Psoas muscle (tissue), 7 donors: ENCODE measurements at regions not wholly inside any gene's neighbourhood (a gene's known extent, or its start where the extent isn't known, plus 50 kb on each side); places are given as distances from the start of the nearest gene placed in this dataset.

Source experiments
- ATAC-seq, 4 donors: fragments of 200-7000 bp; cut with Tn5 transposase; one replicate each; pipeline ENCODE4 v1.9.1; 2020; ENCODE audit warnings: moderate library complexity in 3 of 4, mild to moderate bottlenecking in 2 of 4
- DNase-seq, 2 donors: peaks; one replicate each; pipeline ENCODE4 v3.0.0-alpha.2; 2020
- H3K27ac ChIP-seq: fragments of 200-600 bp; one replicate; pipeline ENCODE4 v1.8.0; 2022
- H3K27me3 ChIP-seq, 3 donors: fragments of 200-600 bp in 1 of 3; one replicate each; pipeline versions ENCODE4 v1.6.1 to v1.8.0; 2013 to 2022; ENCODE audit warnings: low read length in 2 of 3, mild to moderate bottlenecking in 2 of 3, moderate library complexity in 1 of 3; ENCODE audit not compliant: insufficient read depth in 3 of 3
- H3K36me3 ChIP-seq, 2 donors: fragments of 200-600 bp in 1 of 2; one replicate each; pipeline versions ENCODE4 v1.6.1 to v1.8.0; 2013 to 2022; ENCODE audit warnings: low read depth in 1 of 2, mild to moderate bottlenecking in 1 of 2, moderate library complexity in 1 of 2; ENCODE audit not compliant: insufficient read depth in 1 of 2
- H3K4me1 ChIP-seq: fragments of 200-600 bp; one replicate; pipeline ENCODE4 v1.8.0; 2022
- H3K4me3 ChIP-seq: fragments of 200-600 bp; one replicate; pipeline ENCODE4 v1.8.0; 2022; ENCODE audit warnings: mild to moderate bottlenecking
- H3K9me3 ChIP-seq: fragments of 200-600 bp; one replicate; pipeline ENCODE4 v1.8.0; 2022
- WGBS, 3 donors: extraction: QIAGEN DNeasy Blood & Tissue Kit; methylation state at CpG; one replicate each; pipeline versions ENCODE4 v1.1.6 to v1.1.7; 2013; 5-methylcytosine and 5-hydroxymethylcytosine counted together
- intact Hi-C, 2 donors: fragments of 100-400 bp; cut with DNase I; formaldehyde crosslinking; loops; one replicate each; pipeline versions ENCODE4 v1.11.0 to v1.14.2; 2022
- TF ChIP-seq, protein P1 (sequence below): fragments of 200-600 bp; IDR thresholded peaks from one replicate; pipeline ENCODE4 v1.8.0; 2022; ENCODE audit warnings: antibody characterized with exemption
- donor health status: healthy with polysubstance abuse.
- donor health status: DM: no; HTN: no; CAD: no; lungs with moderate emphysema.
- donor health status: Bipolar disorder and iron deficiency.
- donor health status: healthy.
- donor health status: DM: yes; HTN: yes; CAD: no.
- donor health status: DM: no; HTN: no; CAD: no.
- donor health status: DM: yes; HTN: yes; CAD: no.

DNA sequence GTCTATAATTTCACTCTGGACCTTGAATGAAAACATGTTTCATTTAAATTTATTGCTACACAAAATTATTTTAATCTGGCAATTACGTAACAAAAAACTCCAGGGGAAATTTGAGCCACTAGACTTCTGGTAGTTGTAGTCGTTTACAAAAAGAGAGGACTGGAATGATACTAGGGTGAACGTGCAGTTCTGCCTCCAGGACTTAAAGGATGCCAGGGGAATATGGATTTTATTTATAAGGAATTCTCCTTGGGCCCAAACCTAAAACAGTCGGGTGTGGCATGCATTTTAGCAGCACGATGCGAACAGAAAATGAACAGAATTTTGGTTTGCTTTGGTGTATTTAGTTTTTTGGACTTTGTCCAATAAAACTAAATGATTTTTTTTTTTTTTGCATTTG, 76.9 kb downstream of the PRL start:
- intact Hi-C loops: no loop called here
- WGBS, 3 donors: 25 to 49% (median 27%) methylated on average over 6 of the region's 6 CpGs
- no peak for DNase-seq
- Histone ChIP-seq H3K36me3 (no peaks in the 10 kb centered on the region), H3K27ac (no peak overlapping the region), H3K27me3 (no peaks in the 10 kb centered on the region), H3K9me3 (no peaks in the 10 kb centered on the region), H3K4me3 (no peak overlapping the region), H3K4me1 (no peaks in the 10 kb centered on the region)
- ATAC-seq: no peak
- TF ChIP-seq, protein P1, sequence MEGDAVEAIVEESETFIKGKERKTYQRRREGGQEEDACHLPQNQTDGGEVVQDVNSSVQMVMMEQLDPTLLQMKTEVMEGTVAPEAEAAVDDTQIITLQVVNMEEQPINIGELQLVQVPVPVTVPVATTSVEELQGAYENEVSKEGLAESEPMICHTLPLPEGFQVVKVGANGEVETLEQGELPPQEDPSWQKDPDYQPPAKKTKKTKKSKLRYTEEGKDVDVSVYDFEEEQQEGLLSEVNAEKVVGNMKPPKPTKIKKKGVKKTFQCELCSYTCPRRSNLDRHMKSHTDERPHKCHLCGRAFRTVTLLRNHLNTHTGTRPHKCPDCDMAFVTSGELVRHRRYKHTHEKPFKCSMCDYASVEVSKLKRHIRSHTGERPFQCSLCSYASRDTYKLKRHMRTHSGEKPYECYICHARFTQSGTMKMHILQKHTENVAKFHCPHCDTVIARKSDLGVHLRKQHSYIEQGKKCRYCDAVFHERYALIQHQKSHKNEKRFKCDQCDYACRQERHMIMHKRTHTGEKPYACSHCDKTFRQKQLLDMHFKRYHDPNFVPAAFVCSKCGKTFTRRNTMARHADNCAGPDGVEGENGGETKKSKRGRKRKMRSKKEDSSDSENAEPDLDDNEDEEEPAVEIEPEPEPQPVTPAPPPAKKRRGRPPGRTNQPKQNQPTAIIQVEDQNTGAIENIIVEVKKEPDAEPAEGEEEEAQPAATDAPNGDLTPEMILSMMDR: no peak

DNA sequence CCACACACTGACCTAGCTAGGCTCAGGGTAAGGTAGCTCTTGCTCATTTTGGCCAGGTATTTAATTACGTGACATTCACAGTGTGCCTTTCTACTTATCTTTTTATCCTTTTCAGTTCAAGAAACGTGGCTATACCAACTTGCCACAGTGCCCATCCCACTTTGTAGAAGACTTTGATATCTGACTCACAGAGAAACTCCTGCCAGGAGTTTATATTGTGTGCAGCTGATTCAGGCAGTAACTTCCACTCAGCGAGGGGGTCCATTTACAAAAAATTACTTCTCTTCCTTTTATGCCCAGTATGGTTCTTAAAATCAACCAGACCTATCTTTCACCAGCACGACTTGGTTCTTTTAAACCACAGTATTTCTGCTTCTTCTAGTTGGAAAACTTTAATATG, 75.6 kb downstream of the PRL start:
- ATAC-seq (no peak), DNase-seq (no peak)
- no peaks in the 10 kb centered on the region for H3K36me3 ChIP-seq
- TF ChIP-seq, protein P1: no peak
- no peaks in the 10 kb centered on the region for H3K4me1 ChIP-seq
- no peak overlapping the region for H3K27ac ChIP-seq
- no peaks in the 10 kb centered on the region for H3K27me3 ChIP-seq
- H3K9me3 ChIP-seq: no peaks in the 10 kb centered on the region
- no peak overlapping the region for H3K4me3 ChIP-seq
- intact Hi-C loops: no loop called here
- WGBS, 3 donors: 87 to 91% (median 90%) methylated on average over 4 of the region's 4 CpGs

DNA sequence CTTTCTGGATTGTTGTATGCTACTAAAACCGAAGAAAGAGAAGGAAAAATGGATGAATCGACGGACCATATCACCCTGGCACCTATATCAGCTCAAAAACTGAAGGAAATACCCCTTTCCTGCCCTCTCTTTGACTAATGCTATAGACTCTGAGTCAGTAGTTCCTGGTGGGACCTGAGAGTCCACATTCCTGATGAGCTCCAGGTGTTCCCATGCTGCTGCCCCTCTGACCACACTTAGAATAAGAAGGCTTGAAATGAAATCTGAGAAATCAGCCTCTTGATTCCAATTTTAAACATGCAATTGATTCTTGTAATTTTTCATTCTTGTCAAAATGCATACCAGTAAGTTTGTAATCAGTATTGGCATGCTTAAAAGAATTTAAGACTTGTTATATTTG, 75.2 kb downstream of the PRL start:
- Histone ChIP-seq H3K36me3 (no peaks in the 10 kb centered on the region), H3K27me3 (no peaks in the 10 kb centered on the region), H3K4me3 (no peak overlapping the region), H3K27ac (no peak overlapping the region), H3K9me3 (no peaks in the 10 kb centered on the region), H3K4me1 (no peaks in the 10 kb centered on the region)
- DNase-seq (no peak), ATAC-seq (no peak)
- WGBS, 3 donors: 86 to 95% (median 94%) methylated on average over 3 of the region's 3 CpGs
- intact Hi-C loops: no loop called here
- TF ChIP-seq, protein P1: no peak

DNA sequence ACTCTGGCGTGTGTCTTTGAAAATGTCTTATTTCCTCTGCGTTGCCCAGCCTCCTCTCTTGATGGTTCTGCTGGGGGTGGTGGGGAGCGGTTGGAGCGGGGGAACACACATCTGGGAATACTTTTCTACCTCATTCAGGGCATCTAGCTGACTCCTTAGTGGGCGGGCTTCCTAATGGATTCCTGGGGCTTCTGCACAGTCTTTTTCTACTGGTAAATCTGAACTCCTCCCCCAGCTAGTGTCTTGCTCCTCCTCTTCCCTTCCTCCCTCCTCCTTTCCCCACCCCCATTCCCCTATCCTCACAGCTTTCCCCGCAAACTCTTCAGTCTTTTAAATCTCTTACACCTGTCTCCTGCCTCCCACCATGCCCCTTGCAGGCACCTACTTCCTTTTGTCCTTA, 74.4 kb downstream of the PRL start:
- TF ChIP-seq, protein P1: no peak
- Histone ChIP-seq H3K27ac (no peak overlapping the region), H3K4me1 (no peaks in the 10 kb centered on the region), H3K27me3 (no peaks in the 10 kb centered on the region), H3K4me3 (no peak overlapping the region), H3K9me3 (no peaks in the 10 kb centered on the region), H3K36me3 (no peaks in the 10 kb centered on the region)
- whole genome bisulfite sequencing, 3 donors: 90 to 96% (median 92%) methylated on average over 6 of the region's 6 CpGs
- DNase-seq: no peak
- intact Hi-C loops: no loop called here
- no peak for ATAC-seq

DNA sequence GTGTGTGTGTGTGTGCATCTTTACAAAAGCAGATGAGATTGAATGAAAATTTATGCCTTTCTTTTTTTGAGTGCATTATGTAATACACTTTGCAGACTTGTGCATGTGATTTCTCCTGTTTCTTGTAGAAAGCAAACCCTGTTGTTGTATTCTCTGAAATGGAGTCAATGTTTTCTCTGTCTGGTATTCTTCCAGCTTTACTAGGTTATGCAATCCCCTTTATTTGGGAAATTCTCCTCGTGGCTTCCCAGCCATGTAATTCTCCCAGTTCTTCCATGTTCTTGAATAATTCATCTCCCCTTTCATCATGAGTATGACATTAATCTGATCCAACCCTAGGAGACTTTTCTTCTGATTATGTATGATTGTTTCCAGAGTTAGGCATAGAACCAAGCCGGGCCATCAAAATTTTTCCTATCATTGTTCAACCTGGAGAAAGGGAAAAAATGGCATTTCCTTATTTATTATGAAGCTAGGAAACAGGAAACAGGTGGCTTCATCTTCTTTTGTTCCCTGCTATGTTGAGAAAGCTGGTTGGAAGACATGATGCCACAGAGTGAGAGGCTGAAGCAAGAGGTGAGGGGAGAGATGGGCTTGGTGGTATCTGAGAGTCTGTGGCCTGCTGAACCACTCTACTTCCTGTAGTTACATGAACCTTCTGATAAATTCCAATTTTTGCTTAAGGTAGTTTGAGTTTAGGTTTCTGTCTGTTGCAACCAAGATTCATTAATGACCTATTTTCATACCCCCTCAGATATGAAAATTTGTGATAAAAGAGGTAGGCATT, 68.8 kb downstream of the PRL start:
- no peaks in the 10 kb centered on the region for H3K4me1 ChIP-seq
- H3K27me3 ChIP-seq: no peaks in the 10 kb centered on the region
- DNase-seq (no peak), ATAC-seq (no peak)
- intact Hi-C loops: no loop called here
- H3K9me3 ChIP-seq: no peaks in the 10 kb centered on the region
- WGBS, 3 donors: 46 to 53% (median 49%) methylated on average over 2 of the region's 2 CpGs
- no peak overlapping the region for H3K27ac ChIP-seq
- H3K4me3 ChIP-seq: no peak overlapping the region
- TF ChIP-seq, protein P1: no peak
- no peaks in the 10 kb centered on the region for H3K36me3 ChIP-seq
